ENCODE measurements at regions not wholly inside any gene's neighbourhood (a gene's known extent, or its start where the extent isn't known, plus 50 kb on each side); places are given as distances from the start of the nearest gene placed in this dataset.
"Not testable (repeated sequence)": the region's sequence is repeated elsewhere in the genome, so short reads cannot be mapped to it uniquely, and the experiment has no call there.

GRCh38 chr16:49940464-49941224, 84.4 kb upstream of the CNEP1R1 start:
- DNase-seq (ENCODE audit: low read depth, low spot score) = no peak

DNA sequence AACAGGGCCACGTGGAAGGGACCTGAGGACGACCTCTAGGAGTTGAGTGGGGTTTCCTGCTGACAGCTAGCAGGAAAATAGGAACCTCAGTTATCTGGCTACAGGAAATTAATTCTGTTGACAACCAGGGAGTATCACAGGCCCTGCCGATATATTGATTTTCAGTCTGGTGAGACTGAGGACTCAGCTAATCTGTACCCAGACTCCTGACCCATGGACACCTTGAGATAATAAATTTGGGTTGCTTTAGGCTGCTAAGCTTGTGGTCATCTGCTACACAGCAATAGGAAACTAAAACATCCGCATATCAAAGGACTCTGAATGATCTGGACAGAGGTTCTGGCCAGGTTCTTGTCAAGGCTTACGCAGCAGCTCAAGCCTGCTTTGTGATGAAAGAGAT, 80.8 kb upstream of the CNEP1R1 start:
- no peak for DNase-seq (ENCODE audit: low read depth, low spot score)

GRCh38 chr16:49947907-49948678, 76.9 kb upstream of the CNEP1R1 start:
- no peak for DNase-seq (ENCODE audit: low read depth, low spot score)

- DNase-seq (ENCODE audit: low read depth, low spot score) = no peak
These were observed 73.3 kb upstream of the CNEP1R1 start for GRCh38 chr16:49951574-49952195.

- peak; percentile 82 for DNase-seq (ENCODE audit: low read depth, low spot score)
These were observed 72.6 kb upstream of the CNEP1R1 start for GRCh38 chr16:49952386-49952785.

- no peak for DNase-seq (ENCODE audit: low read depth, low spot score)
These were observed 71.9 kb upstream of the CNEP1R1 start for GRCh38 chr16:49953090-49953489.

GRCh38 chr16:49955858-49956257, 69.2 kb upstream of the CNEP1R1 start:
- DNase-seq (ENCODE audit: low read depth, low spot score) = no peak

DNA sequence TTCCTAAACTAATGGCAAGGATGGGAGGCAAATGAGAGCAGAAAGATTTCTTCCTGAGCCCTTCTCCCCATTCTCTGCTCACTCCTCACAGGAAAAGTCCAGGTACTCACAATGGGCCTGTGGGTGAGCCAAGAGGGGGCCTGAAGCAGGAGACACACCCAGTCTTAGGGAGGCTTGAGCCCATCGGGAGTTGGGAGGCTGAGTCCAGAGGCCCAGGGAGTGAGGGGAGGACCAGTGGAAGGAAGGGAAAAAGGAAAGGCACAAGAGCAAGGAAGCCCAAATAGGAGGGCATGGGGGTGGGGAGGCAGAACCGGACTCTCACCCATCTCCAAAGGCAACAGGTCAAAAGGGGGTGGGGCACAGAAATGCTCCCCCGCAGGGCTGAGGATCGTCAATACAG, 68.1 kb upstream of the CNEP1R1 start:
- DNase-seq (ENCODE audit: low read depth, low spot score) = no peak

- DNase-seq (ENCODE audit: low read depth, low spot score) = no peak
These were observed 66.6 kb upstream of the CNEP1R1 start for GRCh38 chr16:49958448-49958847.

- no peak for DNase-seq (ENCODE audit: low read depth, low spot score)
These were observed 65.3 kb upstream of the CNEP1R1 start for GRCh38 chr16:49959552-49960277.

- peak; percentile 21 for DNase-seq (ENCODE audit: low read depth, low spot score)
These were observed 63.9 kb upstream of the CNEP1R1 start for GRCh38 chr16:49961089-49961488.

DNA sequence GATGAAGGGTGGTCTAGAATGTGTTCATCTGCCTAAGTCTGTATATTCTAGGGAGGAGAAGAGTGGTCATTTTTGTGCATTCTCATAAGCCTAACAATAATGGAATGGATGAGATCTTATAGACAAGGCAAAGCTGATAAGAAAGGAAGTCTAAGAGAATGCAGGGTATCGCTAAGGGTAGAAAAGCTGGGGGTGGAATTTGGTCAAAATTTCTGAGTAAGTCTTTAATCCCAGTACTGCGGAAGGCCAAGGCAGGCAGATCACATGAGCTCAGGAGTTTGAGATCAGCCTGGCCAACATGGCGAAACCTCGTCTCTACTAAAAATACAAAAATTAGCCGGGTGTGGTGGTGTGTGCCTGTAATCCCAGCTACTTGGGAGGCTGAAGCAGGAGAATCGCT, 62.5 kb upstream of the CNEP1R1 start:
- not testable (repeated sequence) for DNase-seq (ENCODE audit: low read depth, low spot score)

GRCh38 chr16:49964316-49964715, 60.7 kb upstream of the CNEP1R1 start:
- no peak for DNase-seq (ENCODE audit: low read depth, low spot score)

DNA sequence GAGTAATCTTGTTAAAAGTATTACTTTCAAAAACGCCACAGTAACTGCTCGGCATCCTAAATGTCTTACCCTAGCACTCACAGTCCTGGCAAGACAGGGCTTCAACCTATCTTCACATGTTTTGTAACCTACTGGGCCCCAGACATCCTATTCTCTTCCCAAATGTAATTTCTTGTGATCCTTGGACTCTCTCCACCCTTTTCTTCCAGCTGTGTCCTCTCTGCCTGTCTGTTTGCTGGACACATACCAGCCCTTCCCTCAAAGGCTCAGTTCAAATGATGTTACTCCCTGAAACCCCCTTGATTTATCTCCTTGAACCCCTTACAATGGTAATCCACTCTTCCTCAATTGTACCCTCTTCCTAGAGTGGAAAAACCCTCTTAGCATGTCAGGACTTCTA, 60.1 kb upstream of the CNEP1R1 start:
- DNase-seq (ENCODE audit: low read depth, low spot score) = no peak

- DNase-seq (ENCODE audit: low read depth, low spot score) = no peak
These were observed 57.9 kb upstream of the CNEP1R1 start for GRCh38 chr16:49967012-49967559.

DNA sequence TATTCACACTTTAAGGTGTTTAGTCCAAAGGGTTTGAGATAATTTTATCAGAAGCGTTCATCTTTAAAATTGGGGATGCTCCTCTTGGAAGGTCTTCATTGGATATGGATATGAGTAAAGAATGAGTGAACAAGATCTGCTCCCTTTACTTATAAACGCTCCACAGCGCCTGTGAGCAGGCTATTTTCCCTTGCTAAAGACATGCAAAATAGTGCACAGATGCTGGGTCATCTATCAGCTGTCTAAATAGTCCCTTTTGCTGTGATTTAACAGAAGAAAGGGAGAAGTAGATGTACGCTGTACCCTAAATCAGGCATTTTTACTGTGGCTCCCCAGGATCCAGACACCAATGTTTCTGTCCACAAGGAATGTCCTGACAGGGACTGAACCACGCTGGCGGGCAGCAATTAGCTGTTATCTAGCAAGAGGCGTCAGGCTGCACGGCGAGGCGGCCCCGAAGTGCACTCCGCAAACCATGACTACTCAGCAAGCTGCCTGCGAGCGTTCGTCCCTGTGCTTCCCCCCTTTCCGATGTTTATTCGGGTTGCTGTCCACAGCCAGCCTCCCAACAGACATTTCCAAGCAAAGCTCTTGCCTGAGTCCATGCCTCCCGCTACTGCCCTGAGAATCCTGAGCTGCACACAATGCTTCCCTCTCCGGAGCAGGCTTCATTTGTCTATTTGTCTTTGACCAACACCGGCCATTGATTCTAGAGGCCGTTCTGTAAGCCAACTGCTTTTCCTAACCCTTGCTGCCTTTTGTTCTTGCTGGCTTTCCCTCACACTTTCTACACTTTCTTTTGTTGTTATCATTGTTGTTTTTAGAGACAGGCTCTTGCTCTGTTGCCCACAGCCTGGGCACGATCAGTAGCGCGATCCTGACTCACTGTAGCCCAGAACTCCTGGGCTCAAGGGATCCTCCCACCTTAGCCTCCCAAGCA, 55.7 kb upstream of the CNEP1R1 start:
- peak; percentile 33 for DNase-seq (ENCODE audit: low read depth, low spot score)

- no peak for DNase-seq (ENCODE audit: low read depth, low spot score)
These were observed 54.1 kb upstream of the CNEP1R1 start for GRCh38 chr16:49970797-49971431.

DNA sequence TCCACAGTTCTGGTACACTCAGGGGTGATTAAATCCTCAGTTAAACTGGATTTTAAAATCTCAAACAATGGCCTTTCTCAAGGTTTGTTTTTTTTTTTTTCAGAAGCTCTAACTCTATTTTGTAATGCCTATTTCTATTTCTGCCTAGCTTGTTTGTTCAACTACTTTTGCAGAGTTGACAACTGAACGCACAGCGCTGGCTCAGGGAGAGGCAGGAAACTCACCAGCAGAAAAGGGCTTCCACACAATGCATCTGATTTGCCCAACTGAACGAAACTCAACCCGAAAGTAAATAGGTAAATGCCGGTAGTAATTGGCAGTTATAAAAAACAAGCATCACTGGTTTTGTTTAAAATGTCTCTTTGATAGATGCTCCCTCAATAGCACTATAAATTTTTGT, 52.7 kb upstream of the CNEP1R1 start:
- no peak for DNase-seq (ENCODE audit: low read depth, low spot score)

DNA sequence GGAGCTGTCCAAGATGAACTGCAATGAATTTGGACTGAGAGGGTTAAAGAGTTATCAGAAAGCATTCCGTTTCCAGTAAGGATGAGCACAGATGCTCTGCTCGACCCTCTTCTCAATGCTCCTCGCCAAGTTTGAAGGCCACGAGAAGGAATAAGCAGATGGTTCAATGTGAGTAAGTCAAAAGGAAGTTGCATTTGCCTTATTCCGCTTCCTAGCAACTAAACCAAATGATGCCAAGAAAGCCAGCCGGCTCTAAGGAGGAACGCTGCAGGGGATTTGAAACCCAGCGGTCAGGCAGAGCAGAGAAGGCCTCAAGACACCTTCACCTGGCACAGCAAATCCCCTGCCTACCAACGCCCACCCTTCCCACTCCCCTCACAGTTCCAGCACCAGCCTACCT, 52.1 kb upstream of the CNEP1R1 start:
- no peak for DNase-seq (ENCODE audit: low read depth, low spot score)

Measured in astrocyte of the hippocampus (primary cell).